SK-N-SH treated with all-trans-retinoic acid at 6 μM for 48 hours (cell line): ENCODE measurements at regions not wholly inside any gene's neighbourhood (a gene's known extent, or its start where the extent isn't known, plus 50 kb on each side); places are given as distances from the start of the nearest gene placed in this dataset.
"Not testable (repeated sequence)": the region's sequence is repeated elsewhere in the genome, so short reads cannot be mapped to it uniquely, and the experiment has no call there.

Experiments
- ATAC-seq: fragments of 200-7000 bp; cut with Tn5 transposase; 3 replicates; pipeline ENCODE4 v1.9.1; 2020; ENCODE audit warnings: mild to moderate bottlenecking, moderate library complexity
- ARNTL ChIP-seq: fragments of 450-650 bp; formaldehyde crosslinking; IDR thresholded peaks from 2 replicates; pipeline ENCODE4 v1.5.0; 2020; ENCODE audit warnings: low read depth, mild to moderate bottlenecking, moderate library complexity, borderline replicate concordance
- BACH2 ChIP-seq: fragments of 250-450 bp; sonication (Bioruptor Pico); IDR thresholded peaks from 2 replicates; pipeline ENCODE4 v1.9.0; 2021; ENCODE audit warnings: mild to moderate bottlenecking, borderline replicate concordance
- CREB5 ChIP-seq: fragments of 250-450 bp; sonication (Bioruptor Pico); IDR thresholded peaks from 2 replicates; pipeline ENCODE4 v1.5.1; 2020; ENCODE audit warnings: low read depth, mild to moderate bottlenecking, moderate library complexity
- CSDC2 ChIP-seq: fragments of 250-450 bp; sonication (Bioruptor Pico); IDR thresholded peaks from 2 replicates; pipeline ENCODE4 v1.5.0; 2020; ENCODE audit warnings: mild to moderate bottlenecking, moderate library complexity
- CSRNP3 ChIP-seq: fragments of 250-450 bp; sonication (Bioruptor Pico); IDR thresholded peaks from 2 replicates; pipeline ENCODE4 v1.5.1; 2021; ENCODE audit warnings: mild to moderate bottlenecking, moderate library complexity
- GLIS3 ChIP-seq: fragments of 250-450 bp; sonication (Bioruptor Pico); IDR thresholded peaks from 2 replicates; pipeline ENCODE4 v1.5.0; 2020; ENCODE audit warnings: mild to moderate bottlenecking, moderate library complexity
- ISL1 ChIP-seq: fragments of 250-450 bp; sonication (Bioruptor Pico); IDR thresholded peaks from 2 replicates; pipeline ENCODE4 v2.1.2; 2022; ENCODE audit warnings: mild to moderate bottlenecking, moderate library complexity
- OSR1 ChIP-seq: fragments of 250-450 bp; sonication (Bioruptor Pico); IDR thresholded peaks from 2 replicates; pipeline ENCODE4 v1.8.0; 2022; ENCODE audit warnings: moderate library complexity, mild to moderate bottlenecking, inconsistent platforms
- PATZ1 ChIP-seq: fragments of 250-450 bp; sonication (Bioruptor Pico); IDR thresholded peaks from 2 replicates; pipeline ENCODE4 v1.8.0; 2020; ENCODE audit warnings: mild to moderate bottlenecking, moderate library complexity, borderline replicate concordance
- POU6F1 ChIP-seq: fragments of 250-450 bp; sonication (Bioruptor Pico); IDR thresholded peaks from 2 replicates; pipeline ENCODE4 v1.8.0; 2021; ENCODE audit warnings: low read depth, mild to moderate bottlenecking, moderate library complexity, borderline replicate concordance
- PPARA ChIP-seq: fragments of 250-450 bp; sonication (Bioruptor Pico); IDR thresholded peaks from 2 replicates; pipeline ENCODE4 v1.5.0; 2020; ENCODE audit warnings: mild to moderate bottlenecking, borderline replicate concordance
- RARB ChIP-seq: fragments of 250-450 bp; sonication (Bioruptor Pico); IDR thresholded peaks from 2 replicates; pipeline ENCODE4 v1.8.0; 2021; ENCODE audit warnings: mild to moderate bottlenecking, moderate library complexity
- TCF4 ChIP-seq: fragments of 250-450 bp; sonication (Bioruptor Pico); IDR thresholded peaks from 2 replicates; pipeline ENCODE4 v1.8.0; 2021; ENCODE audit warnings: mild to moderate bottlenecking, moderate library complexity, borderline replicate concordance
- TOX ChIP-seq: fragments of 250-450 bp; sonication (Bioruptor Pico); IDR thresholded peaks from 2 replicates; pipeline ENCODE4 v1.8.0; 2021; ENCODE audit warnings: mild to moderate bottlenecking, moderate library complexity, borderline replicate concordance
- TSHZ2 ChIP-seq: fragments of 250-450 bp; sonication (Bioruptor Pico); IDR thresholded peaks from 2 replicates; pipeline ENCODE4 v1.5.0; 2020; ENCODE audit warnings: mild to moderate bottlenecking, moderate library complexity
- ZC3H10 ChIP-seq: fragments of 250-450 bp; sonication (Bioruptor Pico); IDR thresholded peaks from 2 replicates; pipeline ENCODE4 v1.5.1; 2021; ENCODE audit warnings: mild to moderate bottlenecking, moderate library complexity
- ZFP3 ChIP-seq: fragments of 250-450 bp; sonication (Bioruptor Pico); IDR thresholded peaks from 2 replicates; pipeline ENCODE4 v1.5.0; 2020; ENCODE audit warnings: mild to moderate bottlenecking, moderate library complexity
- ZFP30 ChIP-seq: fragments of 450-650 bp; formaldehyde crosslinking; IDR thresholded peaks from 2 replicates; pipeline ENCODE4 v1.5.0; 2022; ENCODE audit warnings: mild to moderate bottlenecking, moderate library complexity
- ZNF565 ChIP-seq: fragments of 450-650 bp; formaldehyde crosslinking; conservative IDR thresholded peaks from 2 replicates; pipeline ENCODE4 v1.5.0; 2020; ENCODE audit warnings: low read depth, mild to moderate bottlenecking, moderate library complexity
- ZNF70 ChIP-seq: fragments of 450-650 bp; formaldehyde crosslinking; IDR thresholded peaks from 2 replicates; pipeline ENCODE4 v1.5.0; 2020; ENCODE audit warnings: mild to moderate bottlenecking, moderate library complexity

GRCh38 chrX:25873196-25873595 is 264.9 kb upstream of the MAGEB18 start (continued):
- no peak for TF ChIP-seq BACH2
- TF ChIP-seq TCF4 (CRISPR knock-in tag), result no peak
- TF ChIP-seq, all 23 proteins: peak for 0

GRCh38 chrX:25878806-25879205 is 259.3 kb upstream of the MAGEB18 start:
- TF ChIP-seq ZNF565 (CRISPR knock-in tag), result no peak
- TF ChIP-seq POU6F1, result no peak
- TF ChIP-seq ZFP3 (CRISPR knock-in tag), result no peak
- TF ChIP-seq RARB (CRISPR knock-in tag), result no peak
- TF ChIP-seq ARNTL, result no peak
- TF ChIP-seq ZNF70 (CRISPR knock-in tag), result no peak
- no peak for TF ChIP-seq GLIS3 (CRISPR knock-in tag)
- no peak for TF ChIP-seq CREB5
- TF ChIP-seq CSRNP3, result no peak
- TF ChIP-seq TSHZ2, result no peak
- TF ChIP-seq PATZ1, result no peak
- TF ChIP-seq BACH2, result no peak
- TF ChIP-seq OSR1 (CRISPR knock-in tag), result no peak
- TF ChIP-seq PPARA (CRISPR knock-in tag), result no peak
- TF ChIP-seq TCF4 (CRISPR knock-in tag), result no peak
- TF ChIP-seq ISL1 (CRISPR knock-in tag), result no peak
- TF ChIP-seq CSDC2 (CRISPR knock-in tag), result no peak
- TF ChIP-seq, all 23 proteins: peak for 0
- ATAC-seq, result no peak

- not testable (repeated sequence) for ATAC-seq
Observed at GRCh38 chrX:25882503-25882902, 255.6 kb upstream of the MAGEB18 start.

GRCh38 chrX:25897758-25898157 is 240.4 kb upstream of the MAGEB18 start:
- TF ChIP-seq RARB (CRISPR knock-in tag) (no peak), ZFP3 (CRISPR knock-in tag) (no peak), ZFP30 (no peak), TSHZ2 (no peak), CREB5 (no peak), TOX (CRISPR knock-in tag) (no peak), ZNF565 (CRISPR knock-in tag) (no peak), TCF4 (CRISPR knock-in tag) (no peak), ZC3H10 (no peak)
- ATAC-seq, result no peak

- ATAC-seq, result not testable (repeated sequence)
Observed at GRCh38 chrX:25905728-25906127, 232.4 kb upstream of the MAGEB18 start.
